GM12865 (cell line): ENCODE measurements at regions not wholly inside any gene's neighbourhood (a gene's known extent, or its start where the extent isn't known, plus 50 kb on each side); places are given as distances from the start of the nearest gene placed in this dataset.

Experiments used
- DNase-seq: peaks from one replicate; pipeline ENCODE4 v3.0.0; 2010; ENCODE audit warnings: low read depth
- H3K4me3 ChIP-seq: 2 replicates; pipeline ENCODE4 v1.5.1; 2011; ENCODE audit warnings: mild to moderate bottlenecking, low read depth, low read length, control low read depth
- CTCF ChIP-seq: IDR thresholded peaks from 2 replicates; pipeline ENCODE4 v1.5.1; 2011; ENCODE audit warnings: low read length, control low read depth, low read depth, inconsistent platforms; ENCODE audit not compliant: insufficient read depth; ENCODE audit errors: missing control alignments

DNA sequence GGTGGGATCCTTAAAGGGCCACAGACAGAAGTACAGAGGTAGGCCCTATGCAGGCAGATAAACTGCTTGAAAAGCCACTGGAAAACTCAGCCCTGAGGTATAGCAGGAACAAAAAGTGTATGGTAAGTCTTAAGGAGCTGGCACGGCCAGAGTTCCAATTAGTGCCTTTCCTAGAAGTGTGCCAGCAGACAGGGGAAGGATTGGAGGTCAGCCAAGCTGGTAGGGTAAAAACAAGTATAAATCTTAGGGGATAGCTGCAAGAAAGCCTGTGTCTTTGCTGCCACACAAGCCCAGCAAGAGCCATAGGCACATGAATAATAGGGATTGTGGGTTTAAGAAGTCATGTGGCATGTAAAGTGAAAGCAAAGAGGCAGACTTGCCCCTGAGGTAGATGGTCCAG, 582.5 kb downstream of the PLOD2 start:
- H3K4me3 ChIP-seq = no peak overlapping the region
- no peak for TF ChIP-seq CTCF
- no peak for DNase-seq

DNA sequence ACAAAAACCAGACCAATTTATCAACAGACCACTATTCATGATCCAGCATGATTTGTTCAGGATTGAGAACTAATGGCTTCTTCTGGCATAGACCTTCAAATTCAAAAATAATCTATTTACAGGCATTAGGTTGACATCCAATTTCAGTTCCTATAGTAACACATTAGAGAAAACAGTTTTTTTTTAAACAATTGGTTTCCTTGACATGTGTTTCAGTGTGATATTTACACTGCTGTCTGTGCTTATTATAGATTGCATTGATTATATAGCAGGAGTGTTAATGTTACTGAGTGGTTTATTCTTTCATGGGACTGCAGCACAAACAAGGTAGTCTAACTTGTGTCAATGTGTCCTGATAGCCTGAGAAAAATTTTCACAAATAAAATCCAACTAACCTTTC, 579.3 kb downstream of the PLOD2 start:
- no peak for TF ChIP-seq CTCF
- no peak overlapping the region for H3K4me3 ChIP-seq
- no peak for DNase-seq

GRCh38 chr3:145604851-145605250, 556.1 kb downstream of the PLOD2 start:
- TF ChIP-seq CTCF = no peak
- H3K4me3 ChIP-seq = no peak overlapping the region
- no peak for DNase-seq

DNA sequence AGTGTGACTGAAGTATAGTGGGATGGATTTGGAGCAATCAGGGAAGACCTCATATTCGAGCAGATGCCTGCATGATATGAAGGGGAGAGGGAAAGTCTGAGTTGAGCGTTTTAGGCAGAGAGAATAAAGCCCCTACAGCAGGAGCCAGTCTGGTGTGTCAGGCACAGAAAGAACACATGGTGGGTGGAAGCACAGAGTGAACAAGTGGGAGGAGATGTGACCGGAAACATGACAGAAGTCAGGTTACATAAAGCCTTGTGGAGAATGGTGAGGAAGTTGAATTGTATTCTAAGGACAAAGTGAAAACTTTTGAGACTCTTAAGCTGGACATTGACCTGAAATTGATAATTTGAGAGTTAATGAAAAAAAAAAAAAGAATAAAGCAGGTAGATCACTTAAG, 541.0 kb downstream of the PLOD2 start:
- no peak for TF ChIP-seq CTCF

GRCh38 chr3:145620486-145620885, 540.5 kb downstream of the PLOD2 start:
- TF ChIP-seq CTCF = no peak
- DNase-seq = no peak
- no peak overlapping the region for H3K4me3 ChIP-seq

More for the DNA sequence above, 541.0 kb downstream of the PLOD2 start:
- H3K4me3 ChIP-seq = no peak overlapping the region
- DNase-seq = no peak

DNA sequence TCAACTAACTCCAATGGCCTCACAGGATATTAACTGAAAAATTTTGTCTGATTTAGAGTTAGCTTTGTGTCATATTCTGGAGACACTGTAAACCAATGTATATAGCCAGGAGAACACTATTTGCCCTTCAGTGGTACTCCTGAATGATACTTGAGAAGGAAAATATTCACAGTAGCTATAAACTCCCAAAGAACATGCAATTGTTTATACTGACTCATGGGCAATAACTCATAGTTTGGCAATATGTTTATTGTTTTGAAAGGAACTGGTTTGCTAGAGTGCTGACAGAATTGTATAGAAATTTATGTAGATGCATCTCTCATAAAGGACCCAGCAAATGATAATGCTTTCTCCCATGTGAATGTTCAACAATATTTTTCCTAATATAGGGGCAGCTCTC, 537.6 kb downstream of the PLOD2 start:
- no peak for DNase-seq
- H3K4me3 ChIP-seq = no peak overlapping the region
- no peak for TF ChIP-seq CTCF

DNA sequence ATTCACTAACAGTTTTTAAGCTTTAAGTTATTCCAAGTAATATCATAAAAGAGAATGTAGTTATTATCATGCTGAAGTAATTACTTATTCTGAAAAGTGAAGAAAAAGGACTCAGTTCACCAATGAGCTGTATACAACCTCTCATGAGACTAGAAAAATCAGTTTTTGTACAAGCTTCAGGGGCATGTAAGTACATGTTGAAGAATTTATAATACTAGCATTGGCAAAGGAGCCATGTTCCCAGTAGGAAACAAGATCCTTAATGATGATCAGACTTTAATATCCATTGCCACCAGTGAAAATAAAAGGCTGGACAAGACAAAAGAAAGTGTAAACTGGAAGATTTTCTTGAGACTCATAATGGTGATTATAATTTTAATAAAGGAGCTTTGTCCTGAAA, 532.8 kb downstream of the PLOD2 start:
- TF ChIP-seq CTCF = no peak
- H3K4me3 ChIP-seq = no peak overlapping the region
- no peak for DNase-seq
